IMR-90 (cell line): ENCODE measurements at regions not wholly inside any gene's neighbourhood (a gene's known extent, or its start where the extent isn't known, plus 50 kb on each side); places are given as distances from the start of the nearest gene placed in this dataset.

Experiments
- ATAC-seq: fragments of 200-7000 bp; cut with Tn5 transposase; 2 replicates; pipeline ENCODE4 v1.9.1; 2020; ENCODE audit warnings: low read depth, mild to moderate bottlenecking, moderate library complexity
- BruUV-seq: library from RNA; stranded (reverse); fragments of 400-500 nt; replicated peaks from 2 replicates; lab custom pipeline; 2021; lab: Mats Ljungman, UMichigan
- CTCF ChIA-PET: fragments of 300-600 bp; formaldehyde crosslinking; extraction: SDS; loops from one replicate; lab custom pipeline; 2021; ENCODE audit warnings: antibody characterized with exemption; lab: Yijun Ruan, JAX
- POLR2A ChIA-PET: fragments of 300-600 bp; sonication (Branson Sonifier 250); formaldehyde crosslinking; loops from one replicate; lab custom pipeline; 2022; ENCODE audit warnings: antibody characterized with exemption; ENCODE audit not compliant: unreplicated experiment; lab: Charles Lee
- DNase-seq: peaks from one replicate; pipeline ENCODE4 v3.0.0; 2013
- H2AFZ ChIP-seq: replicated peaks from 2 replicates; pipeline ENCODE3; 2013; ENCODE audit warnings: low read length, mild to moderate bottlenecking; ENCODE audit not compliant: poor library complexity
- H2AK5ac ChIP-seq: 2 replicates; pipeline ENCODE4 v1.6.1; 2013; ENCODE audit warnings: low read depth, low read length, inconsistent platforms
- H2AK9ac ChIP-seq: replicated peaks from 2 replicates; pipeline ENCODE3; 2013; ENCODE audit warnings: mild to moderate bottlenecking, low read depth, low read length, moderate library complexity; ENCODE audit not compliant: poor library complexity
- H2BK120ac ChIP-seq: 2 replicates; pipeline ENCODE4 v1.6.1; 2013; ENCODE audit warnings: low read depth, low read length, inconsistent platforms
- H2BK15ac ChIP-seq: 3 replicates; pipeline ENCODE4 v1.6.1; 2013; ENCODE audit warnings: low read depth, low read length, inconsistent platforms
- H2BK20ac ChIP-seq: 2 replicates; pipeline ENCODE4 v1.6.1; 2013; ENCODE audit warnings: low read depth, mild to moderate bottlenecking, inconsistent platforms, low read length, moderate library complexity
- H2BK5ac ChIP-seq: 2 replicates; pipeline ENCODE4 v1.6.1; 2013; ENCODE audit warnings: mild to moderate bottlenecking, low read depth, low read length, inconsistent platforms; ENCODE audit not compliant: poor library complexity, severe bottlenecking
- H3K14ac ChIP-seq: replicated peaks from 2 replicates; pipeline ENCODE4 v1.6.1; 2013; ENCODE audit warnings: low read depth, low read length, inconsistent platforms
- H3K18ac ChIP-seq: 2 replicates; pipeline ENCODE4 v1.6.1; 2013; ENCODE audit warnings: low read depth, low read length, control low read depth
- H3K23ac ChIP-seq: 2 replicates; pipeline ENCODE4 v1.6.1; 2013; ENCODE audit warnings: low read depth, low read length, inconsistent platforms
- H3K27ac ChIP-seq: 2 replicates; pipeline ENCODE4 v1.5.1; 2013; ENCODE audit warnings: mild to moderate bottlenecking, control low read depth, low read length; ENCODE audit not compliant: insufficient read depth
- H3K27me3 ChIP-seq: 2 replicates; pipeline ENCODE4 v1.6.1; 2013; ENCODE audit warnings: low read length; ENCODE audit not compliant: control insufficient read depth, insufficient read depth
- H3K36me3 ChIP-seq: 2 replicates; pipeline ENCODE4 v1.6.1; 2013; ENCODE audit warnings: low read length, mixed read lengths; ENCODE audit not compliant: control insufficient read depth, insufficient read depth
- H3K4ac ChIP-seq: 2 replicates; pipeline ENCODE4 v1.6.1; 2013; ENCODE audit warnings: low read depth, low read length, inconsistent platforms
- H3K4me1 ChIP-seq: 2 replicates; pipeline ENCODE4 v1.6.1; 2013; ENCODE audit warnings: low read length, mixed read lengths; ENCODE audit not compliant: control insufficient read depth, insufficient read depth
- H3K4me2 ChIP-seq: 2 replicates; pipeline ENCODE4 v1.6.1; 2013; ENCODE audit warnings: low read depth, mild to moderate bottlenecking, control low read depth, low read length, moderate library complexity
- H3K4me3 ChIP-seq: 2 replicates; pipeline ENCODE4 v1.5.1; 2013; ENCODE audit warnings: low read depth, mild to moderate bottlenecking, control low read depth, low read length, moderate library complexity; ENCODE audit not compliant: insufficient read depth
- H3K56ac ChIP-seq: 2 replicates; pipeline ENCODE4 v1.6.1; 2013; ENCODE audit warnings: low read length, inconsistent platforms; ENCODE audit not compliant: insufficient read depth; ENCODE audit errors: extremely low read depth
- H3K79me1 ChIP-seq, 2 experiments: 2 replicates each; pipeline ENCODE4 v1.6.1; 2013; ENCODE audit warnings: low read length in 2 of 2, inconsistent platforms in 1 of 2, low read depth in 1 of 2
- H3K9ac ChIP-seq: 2 replicates; pipeline ENCODE4 v1.6.1; 2013; ENCODE audit warnings: low read depth, low read length, control low read depth
- H3K9me1 ChIP-seq: 2 replicates; pipeline ENCODE4 v1.6.1; 2013; ENCODE audit warnings: low read length, inconsistent platforms; ENCODE audit not compliant: insufficient read depth
- H3K9me3 ChIP-seq: 2 replicates; pipeline ENCODE4 v1.6.1; 2013; ENCODE audit warnings: low read length; ENCODE audit not compliant: control insufficient read depth, insufficient read depth
- H4K20me1 ChIP-seq: 2 replicates; pipeline ENCODE4 v1.6.1; 2013; ENCODE audit warnings: low read length, inconsistent platforms; ENCODE audit not compliant: insufficient read depth
- H4K5ac ChIP-seq: 2 replicates; pipeline ENCODE4 v1.6.1; 2013; ENCODE audit warnings: mild to moderate bottlenecking, low read depth, low read length, control low read depth
- H4K8ac ChIP-seq, 2 experiments: 2 replicates each; pipeline ENCODE4 v1.6.1; 2013; ENCODE audit warnings: low read depth in 2 of 2, low read length in 2 of 2, control low read depth in 1 of 2, inconsistent platforms in 1 of 2
- H4K91ac ChIP-seq: 2 replicates; pipeline ENCODE4 v1.6.1; 2013; ENCODE audit warnings: low read depth, low read length, inconsistent platforms; ENCODE audit not compliant: insufficient read depth
- FOS ChIP-seq: fragments of 150-350 bp; IDR thresholded peaks from 2 replicates; pipeline ENCODE4 v1.6.1; 2016; ENCODE audit warnings: low read depth, low read length
- WGBS, 2 experiments: methylation state at CpG; one replicate each; pipeline versions ENCODE4 v1.1.5 to v1.1.7; 2013; ENCODE audit warnings: missing lambda C conversion rate in 2 of 2; ENCODE audit not compliant: insufficient read length in 1 of 2; ENCODE audit errors: extremely low coverage in 2 of 2; 5-methylcytosine and 5-hydroxymethylcytosine counted together
- dilution Hi-C: fragments of 300-500 bp; cut with HindIII; formaldehyde crosslinking; loops from one replicate; pipeline ENCODE4 v1.14.3; 2018; ENCODE audit warnings: low sequenced_read_pairs; ENCODE audit not compliant: unreplicated experiment
- in situ Hi-C: fragments of 300-500 bp; cut with MboI; formaldehyde crosslinking; loops from 3 replicates; pipeline ENCODE4 v1.14.3; 2019; ENCODE audit warnings: low sequenced_read_pairs, inconsistent platforms, mixed read lengths
- intact Hi-C: fragments of 100-400 bp; cut with micrococcal nuclease; formaldehyde crosslinking; loops from 2 replicates; pipeline ENCODE4 v1.10.0; 2022

DNA sequence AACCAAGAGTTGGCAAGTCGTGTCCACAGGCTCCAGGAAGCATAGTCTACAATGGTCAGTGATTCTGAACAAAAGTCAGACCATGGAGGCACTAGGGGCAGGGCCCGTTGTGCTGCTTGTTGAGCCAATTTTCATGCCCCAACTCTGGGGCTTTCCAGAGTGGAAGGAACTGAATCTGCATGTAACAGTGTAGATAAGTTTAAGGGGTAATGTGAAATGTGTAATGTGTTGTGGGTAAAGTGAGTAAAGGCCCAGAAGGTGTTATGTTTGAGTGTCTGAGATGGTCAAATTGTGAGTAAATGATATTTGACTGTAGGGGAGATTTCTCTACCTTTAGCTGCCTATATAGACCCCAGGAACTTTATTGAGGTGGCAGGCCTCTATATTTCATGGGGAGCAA lies 1336.5 kb upstream of the SLC39A10 start:
- Histone ChIP-seq H3K27me3 (no peaks in the 10 kb centered on the region), H3K9ac (no peak overlapping the region), H4K20me1 (no peaks in the 10 kb centered on the region), H2AK5ac (no peak overlapping the region), H2AFZ (no peak overlapping the region), H3K23ac (no peak overlapping the region), H3K9me1 (no peaks in the 10 kb centered on the region), H4K5ac (no peak overlapping the region), H2BK5ac (no peak overlapping the region), H4K8ac (no peak overlapping the region), H3K56ac (no peak overlapping the region), H3K79me1 (no peaks in the 10 kb centered on the region), H4K91ac (no peak overlapping the region), H3K14ac (no peak overlapping the region), H2BK120ac (no peak overlapping the region), H2BK15ac (no peak overlapping the region), H3K9me3 (peaks cover 9% of the 10 kb centered on the region), H3K4me2 (no peak overlapping the region), H3K4me1 (no peaks in the 10 kb centered on the region), H3K18ac (no peak overlapping the region), H2AK9ac (no peak overlapping the region), H3K4me3 (no peak overlapping the region), H3K27ac (no peak overlapping the region), H3K4ac (no peak overlapping the region), H3K36me3 (no peaks in the 10 kb centered on the region), H2BK20ac (no peak overlapping the region)
- 0% methylated on average over 2 of the region's 2 CpGs; no CpG with 5 or more reads in 1 of the 2 experiments for WGBS, 2 experiments
- intact Hi-C loops, result no loop called here
- TF ChIP-seq FOS, result no peak
- in situ Hi-C loops, result no loop called here
- BruUV-seq, result no TSS peak
- POLR2A ChIA-PET, result no interaction called here
- dilution Hi-C loops, result no loop called here
- no peak for ATAC-seq
- no peak for DNase-seq
- CTCF ChIA-PET, result no interaction called here
